NCI-H526 (cell line): ENCODE measurements at regions not wholly inside any gene's neighbourhood (a gene's known extent, or its start where the extent isn't known, plus 50 kb on each side); places are given as distances from the start of the nearest gene placed in this dataset.
"Not testable (repeated sequence)": the region's sequence is repeated elsewhere in the genome, so short reads cannot be mapped to it uniquely, and the experiment has no call there.

Experiments
- DNase-seq, 2 experiments: peaks; one replicate each; lab custom pipeline; 2025; lab: John Stamatoyannopoulos, UW

GRCh38 chr13:50646070-50646469 lies 197.4 kb downstream of the DLEU7 start:
- DNase-seq = no peak

- DNase-seq = no peak
Measured at GRCh38 chr13:50649211-50649610, 194.3 kb downstream of the DLEU7 start.

- DNase-seq = peak in 1 of 2 experiments; percentile 11
Measured at GRCh38 chr13:50650592-50651504, 192.6 kb downstream of the DLEU7 start.

GRCh38 chr13:50651922-50652321 lies 191.6 kb downstream of the DLEU7 start:
- DNase-seq = no peak

GRCh38 chr13:50654331-50654730 lies 189.2 kb downstream of the DLEU7 start:
- no peak for DNase-seq

GRCh38 chr13:50661881-50662280 lies 181.6 kb downstream of the DLEU7 start:
- not testable (repeated sequence) for DNase-seq

GRCh38 chr13:50664951-50665350 lies 178.5 kb downstream of the DLEU7 start:
- no peak for DNase-seq

GRCh38 chr13:50668049-50668448 lies 175.4 kb downstream of the DLEU7 start:
- no peak for DNase-seq

GRCh38 chr13:50668691-50669271 lies 174.7 kb downstream of the DLEU7 start:
- DNase-seq = no peak

- DNase-seq = no peak
Measured at GRCh38 chr13:50670272-50670671, 173.2 kb downstream of the DLEU7 start.

GRCh38 chr13:50670847-50671496 lies 172.5 kb downstream of the DLEU7 start:
- DNase-seq = no peak

- no peak for DNase-seq
Measured at GRCh38 chr13:50671497-50671850, 172.0 kb downstream of the DLEU7 start.

- DNase-seq = no peak
Measured at GRCh38 chr13:50672025-50672424, 171.5 kb downstream of the DLEU7 start.

- no peak for DNase-seq
Measured at GRCh38 chr13:50675651-50676050, 167.8 kb downstream of the DLEU7 start.

GRCh38 chr13:50676602-50677001 lies 166.9 kb downstream of the DLEU7 start:
- no peak for DNase-seq

GRCh38 chr13:50677258-50677657 lies 166.2 kb downstream of the DLEU7 start:
- no peak for DNase-seq

- peak; percentile 20 to 34 for DNase-seq
Measured at GRCh38 chr13:50677687-50678463, 165.6 kb downstream of the DLEU7 start.

- DNase-seq = no peak
Measured at GRCh38 chr13:50678464-50679162, 164.9 kb downstream of the DLEU7 start.

- no peak for DNase-seq
Measured at GRCh38 chr13:50679321-50679720, 164.2 kb downstream of the DLEU7 start.

- no peak for DNase-seq
Measured at GRCh38 chr13:50682002-50682401, 161.5 kb downstream of the DLEU7 start.

GRCh38 chr13:50682966-50683365 lies 160.5 kb downstream of the DLEU7 start:
- DNase-seq = no peak

GRCh38 chr13:50684366-50684765 lies 159.1 kb downstream of the DLEU7 start:
- DNase-seq = no peak
